ENCODE measurements at regions not wholly inside any gene's neighbourhood (a gene's known extent, or its start where the extent isn't known, plus 50 kb on each side); places are given as distances from the start of the nearest gene placed in this dataset.

DNA sequence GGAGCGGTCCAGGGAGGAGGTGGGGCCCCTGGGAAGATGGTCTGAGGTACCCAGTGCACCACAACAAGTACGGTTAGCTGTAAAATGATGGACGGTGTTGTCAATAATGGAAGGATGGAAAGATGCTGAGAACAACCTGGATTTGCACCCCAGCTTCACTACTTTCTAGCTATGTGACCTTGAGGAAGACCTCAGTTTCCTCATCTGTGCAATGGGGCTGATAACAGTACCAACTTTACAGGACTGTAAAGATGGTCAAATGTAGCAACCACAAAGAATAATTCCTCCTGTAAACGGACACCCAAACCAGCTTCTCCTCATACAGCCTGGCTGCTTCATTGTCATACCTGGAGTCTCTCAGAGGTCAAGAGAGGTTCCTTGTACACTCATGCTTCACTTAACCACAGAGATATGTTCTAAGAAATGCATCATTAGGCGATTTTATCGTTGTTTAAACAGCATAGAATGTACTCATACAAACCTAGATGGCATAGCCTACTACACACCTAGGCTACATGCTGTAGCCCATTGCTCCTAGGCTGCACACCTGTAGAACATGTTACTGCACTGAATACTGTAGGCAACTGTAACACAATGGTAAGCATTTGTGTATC lies 65.5 kb upstream of the LMO2 start:
- TF ChIP-seq POLR2A (IDR thresholded peaks at IDR 0.05) = no peak
- TF ChIP-seq, protein P1, sequence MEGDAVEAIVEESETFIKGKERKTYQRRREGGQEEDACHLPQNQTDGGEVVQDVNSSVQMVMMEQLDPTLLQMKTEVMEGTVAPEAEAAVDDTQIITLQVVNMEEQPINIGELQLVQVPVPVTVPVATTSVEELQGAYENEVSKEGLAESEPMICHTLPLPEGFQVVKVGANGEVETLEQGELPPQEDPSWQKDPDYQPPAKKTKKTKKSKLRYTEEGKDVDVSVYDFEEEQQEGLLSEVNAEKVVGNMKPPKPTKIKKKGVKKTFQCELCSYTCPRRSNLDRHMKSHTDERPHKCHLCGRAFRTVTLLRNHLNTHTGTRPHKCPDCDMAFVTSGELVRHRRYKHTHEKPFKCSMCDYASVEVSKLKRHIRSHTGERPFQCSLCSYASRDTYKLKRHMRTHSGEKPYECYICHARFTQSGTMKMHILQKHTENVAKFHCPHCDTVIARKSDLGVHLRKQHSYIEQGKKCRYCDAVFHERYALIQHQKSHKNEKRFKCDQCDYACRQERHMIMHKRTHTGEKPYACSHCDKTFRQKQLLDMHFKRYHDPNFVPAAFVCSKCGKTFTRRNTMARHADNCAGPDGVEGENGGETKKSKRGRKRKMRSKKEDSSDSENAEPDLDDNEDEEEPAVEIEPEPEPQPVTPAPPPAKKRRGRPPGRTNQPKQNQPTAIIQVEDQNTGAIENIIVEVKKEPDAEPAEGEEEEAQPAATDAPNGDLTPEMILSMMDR (IDR thresholded peaks at IDR 0.05) = no peak
